ENCODE measurements at regions not wholly inside any gene's neighbourhood (a gene's known extent, or its start where the extent isn't known, plus 50 kb on each side); places are given as distances from the start of the nearest gene placed in this dataset.

GRCh38 chr5:20555034-20555433 is 567.0 kb upstream of the CDH18 start:
- no peak for DNase-seq

- DNase-seq: no peak
Observed at GRCh38 chr5:20554001-20554400, 566.0 kb upstream of the CDH18 start.

- no peak for DNase-seq
Observed at GRCh38 chr5:20537911-20538703, 550.1 kb upstream of the CDH18 start.

- no peak for DNase-seq
Observed at GRCh38 chr5:20536813-20537212, 548.8 kb upstream of the CDH18 start.

- DNase-seq: no peak
Observed at GRCh38 chr5:20536341-20536740, 548.3 kb upstream of the CDH18 start.

GRCh38 chr5:20528471-20528870 is 540.5 kb upstream of the CDH18 start:
- no peak for DNase-seq

- DNase-seq: no peak
Observed at GRCh38 chr5:20524991-20525529, 537.1 kb upstream of the CDH18 start.

- no peak for DNase-seq
Observed at GRCh38 chr5:20522905-20523482, 535.0 kb upstream of the CDH18 start.

GRCh38 chr5:20515606-20516005 is 527.6 kb upstream of the CDH18 start:
- DNase-seq: no peak

- no peak for DNase-seq
Observed at GRCh38 chr5:20514145-20514544, 526.1 kb upstream of the CDH18 start.

- DNase-seq: peak in 1 of 2 donors; percentile 6
Observed at GRCh38 chr5:20500546-20500945, 512.5 kb upstream of the CDH18 start.

- no peak for DNase-seq
Observed at GRCh38 chr5:20498926-20499325, 510.9 kb upstream of the CDH18 start.

- DNase-seq: no peak
Observed at GRCh38 chr5:20498102-20498501, 510.1 kb upstream of the CDH18 start.

GRCh38 chr5:20497356-20497755 is 509.4 kb upstream of the CDH18 start:
- no peak for DNase-seq

GRCh38 chr5:20494706-20495105 is 506.7 kb upstream of the CDH18 start:
- DNase-seq: no peak

GRCh38 chr5:20486826-20487225 is 498.8 kb upstream of the CDH18 start:
- no peak for DNase-seq

- DNase-seq: no peak
Observed at GRCh38 chr5:20476016-20476415, 488.0 kb upstream of the CDH18 start.

- DNase-seq: no peak
Observed at GRCh38 chr5:20470997-20471396, 483.0 kb upstream of the CDH18 start.

- DNase-seq: no peak
Observed at GRCh38 chr5:20469792-20470191, 481.8 kb upstream of the CDH18 start.

- DNase-seq: no peak
Observed at GRCh38 chr5:20469390-20469789, 481.4 kb upstream of the CDH18 start.

GRCh38 chr5:20466512-20466911 is 478.5 kb upstream of the CDH18 start:
- peak in 1 of 2 donors; percentile 11 for DNase-seq

- DNase-seq: no peak
Observed at GRCh38 chr5:20463206-20463605, 475.2 kb upstream of the CDH18 start.

GRCh38 chr5:20446121-20446520 is 458.1 kb upstream of the CDH18 start:
- DNase-seq: no peak
